ENCODE measurements at regions not wholly inside any gene's neighbourhood (a gene's known extent, or its start where the extent isn't known, plus 50 kb on each side); places are given as distances from the start of the nearest gene placed in this dataset.
"Not testable (repeated sequence)": the region's sequence is repeated elsewhere in the genome, so short reads cannot be mapped to it uniquely, and the experiment has no call there.

DNA sequence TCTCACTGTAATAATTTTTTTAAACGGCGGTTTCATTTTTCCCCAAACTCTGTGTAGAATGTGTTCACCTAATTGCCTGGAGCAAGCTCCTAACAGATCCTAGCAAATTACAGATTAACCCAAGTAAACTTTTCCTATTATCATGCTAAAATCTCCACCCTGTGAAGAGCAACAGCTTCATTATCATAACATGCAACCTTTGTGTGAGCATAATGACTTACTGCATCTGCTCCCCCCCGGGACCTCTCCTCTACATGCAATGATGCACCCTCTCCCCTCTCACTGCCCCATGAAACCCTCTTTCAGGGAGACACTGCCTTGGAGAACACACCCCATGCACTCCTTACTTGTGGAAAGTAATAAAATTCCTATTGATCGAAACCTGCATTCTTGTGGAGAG lies 717.0 kb upstream of the TMPRSS15 start:
- DNase-seq: no peak

DNA sequence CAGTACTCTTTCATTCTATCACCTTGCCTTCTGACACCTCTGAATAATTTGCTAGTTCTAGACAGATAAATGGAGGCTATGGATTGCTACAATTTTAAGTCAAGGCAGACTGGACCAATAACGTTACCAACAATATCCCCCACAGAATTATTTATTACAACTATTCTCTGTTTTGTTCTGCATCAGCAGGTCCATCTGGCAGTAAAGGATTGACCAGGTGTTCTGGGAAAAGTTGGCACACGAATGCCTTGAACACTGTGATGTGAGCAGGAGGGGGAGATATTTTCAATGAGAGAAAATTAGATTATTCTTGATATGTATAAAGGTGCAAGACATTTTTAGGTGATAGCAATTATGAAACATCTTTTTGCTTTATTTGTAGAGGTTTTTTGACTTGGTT lies 718.8 kb upstream of the TMPRSS15 start:
- no peak for DNase-seq

DNA sequence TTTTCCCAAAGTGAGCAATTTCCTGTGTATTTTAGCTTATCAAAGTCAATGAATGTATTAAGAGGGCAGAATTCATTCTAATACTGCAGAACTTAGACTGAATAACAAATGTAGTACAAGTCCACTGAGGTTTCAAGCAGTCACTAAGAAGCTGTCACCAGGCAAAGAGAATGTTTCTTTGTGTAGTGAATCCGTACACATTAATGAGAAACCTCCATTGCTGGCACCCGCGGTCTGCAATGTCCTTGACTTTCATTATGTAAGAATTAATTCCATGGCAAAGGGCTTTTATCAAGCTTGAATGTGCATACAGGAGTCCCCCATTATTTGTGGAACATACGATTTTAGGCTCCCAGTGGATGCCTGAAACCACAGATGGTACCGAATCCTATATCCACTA lies 719.5 kb upstream of the TMPRSS15 start:
- no peak for DNase-seq

DNA sequence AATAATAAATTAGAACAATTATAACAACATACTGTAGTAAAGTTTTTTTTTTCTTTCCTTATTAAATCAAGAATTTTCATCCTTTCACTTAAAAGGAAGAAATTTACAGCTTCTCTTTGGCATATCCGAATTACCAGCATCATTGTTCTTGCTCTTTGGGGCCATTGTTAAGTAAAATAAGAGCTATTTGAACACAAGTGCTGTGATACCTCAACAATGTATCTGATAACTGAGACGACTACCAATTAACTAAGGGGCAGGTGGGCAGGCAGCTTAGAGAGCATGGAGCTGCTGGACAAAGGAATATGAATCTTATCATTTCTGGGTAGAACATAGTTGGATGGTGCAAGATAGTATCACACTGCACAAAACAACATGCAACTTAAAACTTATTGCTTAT lies 719.9 kb upstream of the TMPRSS15 start:
- no peak for DNase-seq

DNA sequence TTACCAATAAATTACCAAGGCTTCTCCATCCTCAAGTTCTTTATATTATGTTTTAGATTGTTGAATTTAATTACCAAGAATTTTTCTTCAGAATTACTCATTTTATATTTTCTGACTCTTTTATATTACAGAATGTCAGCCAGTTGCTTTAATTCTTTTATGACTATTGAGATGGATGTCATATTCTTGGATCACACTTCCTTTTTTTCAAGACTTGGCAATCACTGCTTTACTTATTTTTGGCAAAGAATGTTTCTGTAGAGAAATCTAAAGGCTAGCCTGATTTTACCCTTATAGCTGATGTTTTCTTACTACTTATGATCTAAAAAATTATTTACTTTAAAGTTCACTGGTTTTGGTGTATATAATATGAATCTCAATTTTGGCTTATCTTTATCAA lies 721.1 kb upstream of the TMPRSS15 start:
- DNase-seq: no peak

DNA sequence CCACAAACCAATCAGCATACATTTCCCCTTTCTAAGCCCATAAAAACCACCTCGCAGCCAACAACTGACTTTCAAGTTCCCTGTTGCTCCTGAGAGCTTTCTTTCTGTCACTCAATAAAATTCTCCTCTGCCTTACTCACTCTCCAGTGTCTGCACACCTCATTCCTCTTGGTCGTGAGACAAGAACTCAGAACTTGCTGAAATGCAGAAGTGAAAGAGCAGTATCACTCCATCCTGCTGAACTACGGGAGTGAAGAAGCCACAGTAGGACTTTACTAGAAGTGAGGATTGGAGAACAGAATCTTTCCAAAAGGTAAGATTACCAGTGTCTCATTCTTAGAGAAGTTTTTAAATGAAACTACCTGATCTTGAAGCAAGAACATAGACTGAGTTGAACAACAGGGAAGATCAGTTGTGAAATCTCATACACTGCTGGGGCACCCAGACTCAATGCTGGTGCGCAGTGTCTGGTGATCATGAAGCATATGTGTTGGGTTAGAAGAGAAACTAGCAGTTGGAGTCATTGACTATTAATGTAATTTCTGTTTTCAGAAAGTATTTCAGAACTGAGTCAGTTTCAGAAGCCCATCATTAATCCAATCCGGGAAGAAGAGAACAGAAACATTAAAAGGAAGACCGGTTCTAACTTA lies 726.9 kb upstream of the TMPRSS15 start:
- no peak for DNase-seq

DNA sequence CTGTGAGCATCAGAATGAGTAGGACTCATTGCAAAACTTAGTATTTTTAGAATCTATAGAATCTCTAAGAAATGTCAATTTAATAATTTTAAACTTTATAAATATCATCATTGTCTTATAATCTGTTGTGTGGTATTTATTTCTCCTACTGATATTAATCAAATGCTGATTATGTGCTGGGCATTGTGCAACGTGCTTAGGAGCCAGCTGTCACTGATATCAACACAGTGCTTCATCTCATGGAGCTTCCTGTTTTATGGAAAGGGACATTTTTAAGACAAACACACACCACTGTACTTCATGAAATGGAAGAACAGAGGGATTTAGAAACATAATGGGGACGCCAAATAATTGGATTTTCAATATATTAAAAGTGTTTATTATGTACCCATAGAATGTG lies 737.9 kb upstream of the TMPRSS15 start:
- no peak for DNase-seq

DNA sequence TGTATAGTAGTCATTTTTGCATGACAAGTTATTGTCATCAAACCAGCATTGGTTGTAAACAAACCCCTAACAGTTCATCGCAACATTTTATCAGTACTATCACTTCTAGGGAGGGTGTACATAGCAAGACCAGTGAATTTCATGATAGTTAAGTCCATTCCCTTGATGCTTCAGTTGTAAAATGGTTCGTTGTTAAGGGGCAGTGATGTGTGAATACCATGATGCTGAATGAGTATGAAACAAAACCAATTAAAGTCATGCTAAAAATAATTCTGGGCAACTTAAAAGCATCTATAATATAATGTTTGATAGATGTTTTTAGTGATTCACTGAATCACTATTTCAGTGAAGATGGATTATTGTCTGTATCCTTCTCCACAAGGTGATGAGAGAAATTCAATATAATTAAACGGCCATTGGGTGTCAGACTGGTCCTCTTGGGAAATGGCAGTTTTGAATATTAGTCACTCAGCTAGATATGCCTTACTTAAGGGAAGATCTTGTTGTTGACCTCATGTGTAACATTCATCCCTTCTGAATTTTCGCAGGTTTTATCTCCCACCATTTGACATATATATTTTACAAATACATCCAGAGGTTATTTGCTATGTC lies 742.2 kb upstream of the TMPRSS15 start:
- no peak for DNase-seq

DNA sequence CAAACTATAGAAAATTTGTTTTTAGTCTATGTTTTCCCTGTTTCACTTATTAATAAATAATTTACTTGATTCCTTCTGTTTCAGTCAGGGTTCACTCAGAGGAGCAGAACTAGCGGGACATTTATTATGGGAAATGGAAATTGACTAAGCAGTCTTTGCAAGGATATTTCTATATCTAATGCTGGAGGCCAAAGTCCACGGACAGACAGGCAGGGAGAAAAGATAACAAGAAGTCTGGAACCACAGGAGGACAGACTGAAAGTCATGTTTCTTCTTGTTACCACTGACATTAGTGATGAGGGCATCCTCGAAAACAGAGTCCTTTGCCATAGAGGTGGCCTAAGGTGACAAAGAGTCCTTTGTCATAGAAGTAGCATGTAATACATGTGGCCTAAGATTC lies 744.5 kb upstream of the TMPRSS15 start:
- DNase-seq: no peak

DNA sequence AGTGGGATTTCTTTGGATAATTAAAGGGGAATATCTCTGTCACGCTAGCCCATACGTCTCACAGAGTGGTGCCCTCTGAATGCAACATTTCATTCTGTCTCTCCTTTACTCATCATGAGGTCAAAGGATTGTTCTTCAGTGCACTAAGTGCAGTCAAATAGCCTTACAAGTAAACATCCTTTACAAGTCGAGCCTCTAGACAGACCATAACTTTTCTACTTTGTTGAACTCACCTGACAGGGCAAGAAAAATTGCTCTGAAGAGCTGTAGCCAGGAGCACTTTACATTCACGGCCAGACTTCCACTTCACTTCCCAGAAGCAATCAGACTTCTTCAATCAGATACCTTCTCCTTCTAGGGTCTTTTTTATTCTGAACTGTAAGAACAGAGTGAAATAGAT lies 768.0 kb upstream of the TMPRSS15 start:
- no peak for DNase-seq

DNA sequence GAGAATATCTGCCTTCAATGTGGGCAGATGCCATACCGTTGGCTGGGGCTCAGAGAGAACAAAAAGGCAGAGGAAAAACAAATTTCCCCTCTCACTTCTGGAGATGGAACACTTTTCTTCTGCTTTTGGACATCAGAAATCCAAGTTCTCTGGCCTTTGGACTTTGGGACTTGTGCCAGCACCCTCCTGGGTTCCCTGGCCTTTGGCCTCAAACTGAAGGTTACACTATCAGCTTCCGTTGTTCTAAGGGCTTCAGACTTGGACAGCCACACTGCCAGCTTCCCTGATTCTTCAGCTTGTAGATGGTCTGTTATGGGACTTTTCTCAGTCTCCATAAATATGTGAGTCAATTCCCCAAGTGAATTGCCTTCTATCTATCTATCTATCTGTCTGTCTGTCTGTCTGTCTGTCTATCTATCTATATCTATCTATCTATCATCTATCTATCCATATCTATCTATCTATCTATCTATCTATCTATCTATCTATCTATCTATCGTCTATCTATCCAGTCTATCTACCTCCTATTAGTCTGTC lies 778.1 kb upstream of the TMPRSS15 start:
- DNase-seq: no peak

DNA sequence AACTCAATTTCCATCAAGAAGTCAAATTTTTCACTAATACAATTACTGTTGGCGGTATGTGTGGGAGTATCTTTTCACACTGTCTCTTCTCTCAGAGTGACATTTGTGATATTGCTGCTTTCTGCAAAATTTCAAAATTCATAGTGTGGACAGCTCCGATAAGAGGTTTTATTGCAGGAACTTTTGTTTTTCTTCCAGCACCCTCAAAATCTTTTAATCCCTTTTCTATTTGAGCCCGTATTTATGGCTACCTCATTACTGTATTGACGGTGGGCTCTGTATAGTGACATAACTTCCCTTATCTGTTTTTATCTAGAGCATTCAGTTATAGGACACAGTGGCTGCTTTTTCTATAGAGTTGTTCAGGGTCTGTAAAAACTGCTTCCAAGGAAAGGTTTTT lies 794.4 kb upstream of the TMPRSS15 start:
- DNase-seq: no peak

DNA sequence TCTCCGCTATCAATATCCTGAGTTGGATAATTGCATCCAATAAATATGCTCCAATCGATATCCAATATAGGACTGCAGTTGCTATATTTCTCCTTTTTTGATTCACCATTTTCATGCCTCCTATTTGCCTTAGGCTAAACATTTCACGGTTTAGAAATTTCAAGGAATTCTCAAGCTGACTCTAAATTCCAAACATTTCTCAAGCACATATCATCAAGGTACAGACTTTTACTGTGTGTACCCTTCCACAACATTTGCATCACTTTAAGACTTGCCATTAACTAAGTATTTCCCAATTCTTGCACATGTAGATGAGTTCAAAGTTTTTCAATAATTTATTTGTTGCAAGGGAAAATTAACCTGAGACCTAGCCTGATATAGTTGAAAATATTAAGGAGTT lies 795.2 kb upstream of the TMPRSS15 start:
- DNase-seq: no peak

DNA sequence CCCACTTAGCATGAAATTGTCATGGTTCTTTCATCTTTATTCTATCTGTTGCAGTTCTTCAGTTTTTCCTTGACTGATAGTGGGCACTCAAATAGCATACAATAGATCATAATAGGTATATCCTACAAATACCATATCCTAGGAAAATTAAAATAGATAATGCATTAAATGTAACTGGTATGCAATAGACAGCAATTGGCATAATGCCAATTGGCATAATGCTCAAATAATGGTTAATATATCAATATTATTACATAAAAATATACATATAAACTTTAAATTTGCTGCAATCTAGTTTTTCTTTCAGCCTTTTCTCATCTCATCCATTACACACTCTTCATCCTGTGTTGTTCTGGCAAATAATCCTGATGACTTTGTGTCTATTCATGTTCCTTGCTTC lies 814.6 kb upstream of the TMPRSS15 start:
- DNase-seq: no peak

DNA sequence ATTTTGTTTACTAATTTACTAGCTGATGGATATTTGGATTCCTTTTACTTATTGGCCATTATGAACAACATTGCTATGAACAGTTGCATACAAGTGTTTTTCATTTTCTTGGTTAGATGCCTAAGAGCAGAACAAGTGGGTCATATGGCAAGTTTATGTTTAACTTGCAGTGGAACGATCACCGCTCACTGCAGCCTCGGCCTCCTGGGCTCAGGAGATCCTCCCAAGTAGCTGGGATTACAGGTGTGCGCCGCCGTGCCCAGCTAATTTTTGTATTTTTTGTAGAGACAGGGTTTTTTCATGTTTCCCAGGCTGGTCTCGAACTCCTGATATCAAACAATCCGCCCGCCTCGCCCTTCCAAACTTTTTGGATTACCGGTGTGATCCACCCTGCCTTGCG lies 820.5 kb upstream of the TMPRSS15 start:
- DNase-seq: no peak

DNA sequence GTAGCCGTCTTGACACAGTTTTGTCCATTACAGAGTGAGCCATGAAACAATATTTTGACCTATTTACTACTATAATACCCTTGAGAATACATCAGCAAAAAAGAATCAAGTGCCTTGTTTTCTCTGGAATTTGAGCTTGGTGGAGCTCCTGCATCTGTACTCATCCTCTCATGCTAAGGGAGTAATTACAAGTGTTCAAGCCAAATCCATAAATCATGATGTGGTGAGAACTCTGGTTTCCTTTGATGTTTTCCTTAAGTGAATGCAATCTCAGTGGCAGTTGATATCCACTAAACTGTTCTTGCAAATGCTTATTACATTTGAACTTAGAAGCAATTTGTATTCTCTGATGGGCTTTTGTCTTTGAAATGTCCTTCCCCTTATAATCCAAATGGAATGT lies 824.6 kb upstream of the TMPRSS15 start:
- no peak for DNase-seq

DNA sequence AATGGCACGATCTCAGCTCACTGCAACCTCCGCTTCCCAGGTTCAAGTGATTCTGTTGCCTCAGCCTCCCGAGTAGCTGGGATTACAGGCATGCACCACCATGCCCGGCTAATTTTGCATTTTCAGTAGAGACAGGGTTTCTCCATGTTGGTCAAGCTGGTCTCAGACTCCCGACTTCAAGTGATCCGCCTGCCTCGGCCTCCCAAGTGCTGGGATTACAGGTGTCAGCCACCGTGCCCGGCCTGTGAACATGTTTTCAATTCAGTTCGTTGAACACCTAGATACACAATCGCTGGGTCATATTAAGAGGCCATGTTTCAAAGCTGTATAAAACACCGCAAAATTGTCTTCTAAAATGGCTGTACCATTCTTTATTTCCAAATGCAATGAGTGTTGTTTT lies 830.3 kb upstream of the TMPRSS15 start:
- not testable (repeated sequence) for DNase-seq

DNA sequence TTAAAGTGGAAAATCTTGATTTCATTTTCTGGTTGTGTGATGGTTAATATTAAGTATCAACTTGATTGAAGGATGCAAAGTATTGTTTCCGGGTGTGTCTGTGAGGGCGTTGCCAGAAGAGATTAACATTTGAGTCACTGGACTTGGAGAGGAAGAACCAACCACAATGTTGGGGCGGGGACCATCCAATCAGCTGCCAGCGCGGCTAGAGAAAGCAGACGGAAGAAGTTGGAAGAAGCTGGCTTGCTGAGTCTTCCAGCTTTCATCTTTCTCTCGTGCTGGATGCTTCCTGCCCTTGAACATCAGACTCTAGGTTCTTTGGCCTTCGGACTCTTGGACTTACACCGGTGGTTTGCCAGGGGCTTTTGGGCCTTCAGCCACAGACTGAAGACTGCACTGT lies 832.6 kb upstream of the TMPRSS15 start:
- no peak for DNase-seq

DNA sequence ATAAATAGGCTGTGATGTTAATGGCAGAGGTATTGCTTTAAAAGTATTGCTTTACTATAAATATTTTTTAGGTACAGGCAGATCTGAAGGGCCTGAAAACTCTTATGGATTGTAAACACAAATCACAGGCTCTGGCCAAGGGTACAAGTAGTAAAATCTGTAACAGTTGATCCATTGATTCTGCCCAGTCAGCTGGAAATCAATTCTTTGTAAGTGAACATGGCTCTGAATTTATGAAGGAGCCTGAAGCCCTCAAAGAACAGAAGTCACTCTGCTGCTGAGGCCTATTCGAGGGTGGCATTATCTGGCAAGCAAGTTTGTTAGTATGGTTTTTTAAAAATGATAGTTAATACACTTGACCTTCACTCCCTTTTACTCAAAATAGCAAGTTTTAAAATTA lies 834.0 kb upstream of the TMPRSS15 start:
- no peak for DNase-seq

DNA sequence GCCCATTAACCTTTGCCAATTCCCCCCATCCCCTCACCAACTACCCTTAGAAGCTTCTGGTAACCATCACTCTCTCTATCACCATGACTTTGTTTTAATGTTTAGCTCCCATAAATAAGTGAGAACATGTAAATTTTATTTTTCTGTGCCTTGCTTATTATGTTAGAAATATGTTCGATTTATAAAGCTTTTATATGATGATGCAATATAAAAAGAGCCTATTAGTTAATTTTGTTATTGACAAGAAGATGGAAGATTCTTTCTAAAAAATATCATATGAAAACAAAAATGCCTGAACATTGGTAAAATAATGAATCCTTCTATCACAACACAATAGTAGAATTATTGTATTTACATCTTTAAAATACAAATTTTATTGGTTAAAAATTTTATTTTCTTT lies 836.1 kb upstream of the TMPRSS15 start:
- DNase-seq: no peak

DNA sequence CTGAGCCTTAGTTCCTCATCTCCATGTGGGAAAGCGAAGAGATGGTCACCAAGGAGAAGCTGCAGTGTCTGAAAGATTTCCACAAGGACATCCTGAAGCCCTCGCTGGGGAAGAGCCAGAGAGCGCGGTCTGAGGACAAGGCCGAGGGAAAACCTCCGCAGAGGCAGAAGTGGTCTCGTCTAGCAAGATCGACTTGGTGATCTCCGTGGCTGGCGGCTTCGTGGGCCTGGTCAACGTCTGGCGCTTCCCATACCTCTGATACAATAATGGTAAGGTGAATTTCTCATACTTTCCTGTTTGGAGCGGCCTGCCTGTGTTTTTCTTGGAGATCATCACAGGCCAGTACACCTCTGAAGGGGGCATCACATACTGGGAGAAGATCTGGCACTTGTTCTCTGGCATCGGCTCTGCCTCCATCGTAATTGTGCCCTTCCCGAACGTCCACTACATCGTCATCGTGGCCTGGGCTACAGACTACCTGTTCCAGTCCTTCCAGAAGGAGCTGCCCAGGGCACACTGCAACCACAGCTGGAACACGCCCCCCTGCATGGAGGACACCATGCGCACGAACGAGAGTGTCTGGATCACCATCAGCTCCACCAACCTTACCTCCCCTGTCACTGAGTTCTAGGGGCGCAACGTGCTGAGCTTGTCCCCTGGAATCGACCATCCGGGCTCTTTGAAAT lies 841.1 kb upstream of the TMPRSS15 start:
- no peak for DNase-seq

DNA sequence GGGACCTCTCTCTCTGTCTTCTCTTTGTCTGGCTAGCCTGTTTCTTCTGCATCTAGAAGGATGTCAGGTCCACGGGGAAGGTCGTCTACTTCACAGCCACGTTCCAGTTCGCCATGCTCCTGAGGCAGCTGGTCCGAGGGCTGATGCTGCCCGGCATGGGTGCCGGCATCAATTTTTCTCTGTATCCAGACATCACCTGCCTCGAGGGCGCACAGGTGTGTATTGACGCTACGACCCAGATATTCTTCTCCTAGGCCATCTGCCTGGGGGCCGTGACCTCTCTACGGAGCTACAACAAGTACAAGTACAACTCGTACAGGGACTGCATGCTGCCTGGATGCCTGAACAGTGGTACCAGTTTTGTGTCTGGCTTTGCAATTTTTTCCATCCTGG lies 841.6 kb upstream of the TMPRSS15 start:
- DNase-seq: no peak

DNA sequence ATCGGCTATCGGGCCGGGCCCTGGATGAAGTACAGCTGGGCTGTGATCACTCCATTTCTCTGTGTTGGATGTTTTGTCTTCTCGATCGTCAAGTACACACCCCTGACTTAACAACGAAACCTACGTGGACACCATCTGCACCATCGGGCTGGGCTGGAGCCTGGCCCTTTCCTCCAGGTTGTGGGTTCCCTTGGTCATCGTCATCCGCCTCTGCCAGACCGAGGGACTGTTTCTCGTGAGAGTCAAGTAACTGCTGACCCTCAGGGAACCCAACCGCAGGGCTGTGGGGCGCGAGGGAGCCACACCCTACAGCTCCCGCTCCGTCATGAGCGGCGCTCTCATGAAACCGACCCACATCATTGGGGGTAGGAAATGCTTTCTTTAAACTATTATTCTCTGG lies 842.4 kb upstream of the TMPRSS15 start:
- DNase-seq: no peak

DNA sequence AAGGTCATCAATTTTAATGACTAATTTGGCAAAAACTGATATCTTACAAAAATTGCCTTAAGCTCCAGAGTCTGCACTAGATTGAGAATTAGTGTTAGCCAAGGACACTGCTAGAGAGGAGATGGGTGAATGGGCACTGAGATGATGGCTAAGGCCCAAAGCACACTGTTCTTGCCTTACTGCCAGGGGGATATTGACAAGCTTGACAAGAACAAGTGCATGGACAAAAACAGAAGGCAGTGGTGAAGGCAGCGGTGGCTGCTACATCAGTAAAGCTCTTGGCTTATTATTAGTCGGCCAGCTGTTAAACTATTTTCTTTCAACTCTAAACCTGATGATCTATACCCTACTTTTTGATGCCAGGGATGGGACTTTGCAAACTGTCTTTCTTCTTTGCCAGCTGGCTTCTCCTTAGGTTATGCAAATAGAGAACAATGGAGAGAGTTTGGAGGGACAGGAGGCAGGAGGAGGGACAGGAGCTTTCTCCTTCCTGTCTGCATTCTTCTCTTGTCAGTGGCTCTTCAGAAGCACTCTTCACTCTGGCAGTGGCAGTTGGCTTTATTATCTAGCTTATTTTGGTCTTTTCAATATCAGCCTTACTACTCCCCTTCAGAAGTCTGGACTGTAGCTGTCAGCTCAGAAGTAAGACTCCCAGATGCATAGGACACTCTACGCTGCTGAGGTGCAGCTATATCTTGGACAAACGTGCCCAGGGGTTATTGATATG lies 853.5 kb upstream of the TMPRSS15 start:
- DNase-seq: no peak
